Epithelial cell of proximal tubule (primary cell): ENCODE measurements at regions not wholly inside any gene's neighbourhood (a gene's known extent, or its start where the extent isn't known, plus 50 kb on each side); places are given as distances from the start of the nearest gene placed in this dataset.
"Not testable (repeated sequence)": the region's sequence is repeated elsewhere in the genome, so short reads cannot be mapped to it uniquely, and the experiment has no call there.

Experiments used
- DNase-seq: peaks from one replicate; pipeline ENCODE4 v3.0.0-alpha.2; 2011; ENCODE audit warnings: low read depth
- H3K4me3 ChIP-seq: 2 replicates; pipeline ENCODE4 v1.5.1; 2011; ENCODE audit warnings: low read depth, mild to moderate bottlenecking, low read length
- CTCF ChIP-seq: conservative IDR thresholded peaks from 2 replicates; pipeline ENCODE4 v1.5.1; 2012; ENCODE audit warnings: low read depth, mild to moderate bottlenecking, low read length

- no peak for TF ChIP-seq CTCF
- H3K4me3 ChIP-seq = no peak overlapping the region
- DNase-seq = no peak
These were observed 629.5 kb upstream of the KCNMB2 start for GRCh38 chr3:177906578-177907229.

- not testable (repeated sequence) for DNase-seq, H3K4me3 ChIP-seq
These were observed 626.7 kb upstream of the KCNMB2 start for GRCh38 chr3:177909530-177909929.

GRCh38 chr3:177914224-177914623 lies 622.0 kb upstream of the KCNMB2 start:
- TF ChIP-seq CTCF = no peak
- DNase-seq = no peak
- H3K4me3 ChIP-seq = no peak overlapping the region

GRCh38 chr3:177916461-177916860 lies 619.8 kb upstream of the KCNMB2 start:
- H3K4me3 ChIP-seq = no peak overlapping the region
- DNase-seq = no peak
- no peak for TF ChIP-seq CTCF

- no peak for TF ChIP-seq CTCF
- no peak for DNase-seq
- H3K4me3 ChIP-seq = no peak overlapping the region
These were observed 618.9 kb upstream of the KCNMB2 start for GRCh38 chr3:177917234-177917861.

GRCh38 chr3:177921153-177921552 lies 615.1 kb upstream of the KCNMB2 start:
- TF ChIP-seq CTCF = no peak
- H3K4me3 ChIP-seq = no peak overlapping the region
- no peak for DNase-seq

- no peak for DNase-seq
- no peak overlapping the region for H3K4me3 ChIP-seq
- TF ChIP-seq CTCF = no peak
These were observed 612.0 kb upstream of the KCNMB2 start for GRCh38 chr3:177924261-177924660.
